ENCODE measurements at regions not wholly inside any gene's neighbourhood (a gene's known extent, or its start where the extent isn't known, plus 50 kb on each side); places are given as distances from the start of the nearest gene placed in this dataset.

GRCh38 chr16:49912721-49913120 lies 56.8 kb upstream of the ZNF423 start:
- peaks cover 5% of the 10 kb centered on the region; the same call in 1 of the 2 replicates for H3K4me1 Mint-ChIP-seq
- ChIA-PET CTCF (interaction anchor here (0.7 to 3.9 kb wide), 4 partner anchors 9 to 55 kb away, joined by 3 to 15 read pairs (median 6); no protein-coding TSS in a partner anchor), POLR2A (no interaction called here)
- no peaks in the 10 kb centered on the region for H3K36me3 Mint-ChIP-seq
- H3K4me3 Mint-ChIP-seq = no peak overlapping the region
- no peak for TF ChIP-seq RELA (CRISPR knock-in tag; IDR thresholded peaks at IDR 0.05; ENCODE audit: borderline replicate concordance)
- no peak for TF ChIP-seq FOXK1 (CRISPR knock-in tag; IDR thresholded peaks at IDR 0.05)
- no peak for TF ChIP-seq E2F1 (CRISPR knock-in tag; IDR thresholded peaks at IDR 0.05)
- TF ChIP-seq ARID4B (CRISPR knock-in tag; IDR thresholded peaks at IDR 0.05; ENCODE audit: borderline replicate concordance) = no peak
- TF ChIP-seq ZNF138 (CRISPR knock-in tag; conservative IDR thresholded peaks at IDR 0.05) = no peak
- no peak overlapping the region for H3K27ac Mint-ChIP-seq
- no peak for ATAC-seq
- H3K9me3 Mint-ChIP-seq = peaks cover 12% of the 10 kb centered on the region
- H3K27me3 Mint-ChIP-seq (ENCODE audit: low read depth) = no peaks in the 10 kb centered on the region; the same call in 1 of the 2 replicates
- DNase-seq (ENCODE audit: low spot score) = no peak

- Mint-ChIP-seq H3K4me1 (peaks cover 5% of the 10 kb centered on the region; the same call in 1 of the 2 replicates), H3K9me3 (peaks cover 16% of the 10 kb centered on the region), H3K36me3 (no peaks in the 10 kb centered on the region), H3K4me3 (no peak overlapping the region), H3K27ac (no peak overlapping the region), H3K27me3 (ENCODE audit: low read depth) (no peaks in the 10 kb centered on the region; the same call in 1 of the 2 replicates)
- ATAC-seq (no peak), DNase-seq (ENCODE audit: low spot score) (no peak)
- POLR2A ChIA-PET = no interaction called here
- CTCF ChIA-PET = interaction anchor here (0.9 to 3.9 kb wide), 3 partner anchors 8 to 44 kb away, joined by 3 to 15 read pairs (median 10); no protein-coding TSS in a partner anchor
- no peak for TF ChIP-seq ZNF263 (CRISPR knock-in tag; IDR thresholded peaks at IDR 0.05; ENCODE audit: low read depth)
- no peak for TF ChIP-seq ZNF512 (CRISPR knock-in tag; IDR thresholded peaks at IDR 0.05; ENCODE audit: borderline replicate concordance)
- no peak for TF ChIP-seq ERG (CRISPR knock-in tag; IDR thresholded peaks at IDR 0.05)
- no peak for TF ChIP-seq ESRRA (CRISPR knock-in tag; IDR thresholded peaks at IDR 0.05; ENCODE audit: borderline replicate concordance)
- no peak for TF ChIP-seq CTCF (IDR thresholded peaks at IDR 0.05)
- no peak for TF ChIP-seq TEAD1 (CRISPR knock-in tag; IDR thresholded peaks at IDR 0.05)
- no peak for TF ChIP-seq ZNF317 (CRISPR knock-in tag; IDR thresholded peaks at IDR 0.05; ENCODE audit: borderline replicate concordance, low read depth)
- no peak for TF ChIP-seq TEAD4 (CRISPR knock-in tag; IDR thresholded peaks at IDR 0.05)
- no peak for TF ChIP-seq SMAD4 (CRISPR knock-in tag; IDR thresholded peaks at IDR 0.05)
- TF ChIP-seq ZNF121 (CRISPR knock-in tag; IDR thresholded peaks at IDR 0.05) = no peak
- TF ChIP-seq KAT7 (CRISPR knock-in tag; IDR thresholded peaks at IDR 0.05; ENCODE audit: borderline replicate concordance) = no peak
- TF ChIP-seq SMAD3 (CRISPR knock-in tag; IDR thresholded peaks at IDR 0.05; ENCODE audit: borderline replicate concordance) = no peak
- TF ChIP-seq OVOL2 (CRISPR knock-in tag; IDR thresholded peaks at IDR 0.05; ENCODE audit: borderline replicate concordance) = no peak
- no peak for TF ChIP-seq ETV6 (CRISPR knock-in tag; IDR thresholded peaks at IDR 0.05)
- TF ChIP-seq ATF2 (CRISPR knock-in tag; IDR thresholded peaks at IDR 0.05; ENCODE audit: borderline replicate concordance, low read depth) = no peak
- TF ChIP-seq ZMAT4 (CRISPR knock-in tag; IDR thresholded peaks at IDR 0.05) = no peak
- TF ChIP-seq MXD4 (CRISPR knock-in tag; IDR thresholded peaks at IDR 0.05; ENCODE audit: borderline replicate concordance) = no peak
Measured at GRCh38 chr16:49913720-49914119, 57.8 kb upstream of the ZNF423 start.
